ENCODE measurements at regions not wholly inside any gene's neighbourhood (a gene's known extent, or its start where the extent isn't known, plus 50 kb on each side); places are given as distances from the start of the nearest gene placed in this dataset.

DNA sequence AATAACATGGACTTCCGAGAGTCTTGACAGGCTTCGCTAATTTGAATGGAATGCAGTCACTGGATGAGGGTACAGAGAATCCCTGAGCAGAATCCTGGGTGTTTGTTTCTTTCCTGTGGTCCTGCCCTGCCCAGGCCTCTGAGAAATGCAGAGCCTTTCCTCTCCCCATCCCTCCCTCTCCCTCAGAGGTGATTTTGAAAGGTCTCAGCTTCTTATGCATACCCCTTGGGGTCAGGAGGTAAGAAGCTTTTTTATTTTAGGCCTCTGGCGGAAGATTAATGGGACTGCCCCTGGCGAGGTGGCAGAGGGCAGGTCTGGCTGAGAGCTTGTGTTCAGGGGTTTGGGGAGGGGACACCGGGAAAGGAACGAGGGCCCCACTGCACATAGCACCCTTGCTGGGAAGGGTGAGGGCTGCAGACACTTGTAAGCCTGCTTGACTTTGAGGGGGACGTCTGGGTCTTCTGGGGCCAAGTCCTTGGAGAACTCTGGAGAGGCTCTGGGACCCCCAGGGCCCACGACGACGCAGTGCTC, 116.5 kb upstream of the SLC45A1 start:
- no peak overlapping the region for H3K4me2 ChIP-seq (ENCODE audit: low read length)

DNA sequence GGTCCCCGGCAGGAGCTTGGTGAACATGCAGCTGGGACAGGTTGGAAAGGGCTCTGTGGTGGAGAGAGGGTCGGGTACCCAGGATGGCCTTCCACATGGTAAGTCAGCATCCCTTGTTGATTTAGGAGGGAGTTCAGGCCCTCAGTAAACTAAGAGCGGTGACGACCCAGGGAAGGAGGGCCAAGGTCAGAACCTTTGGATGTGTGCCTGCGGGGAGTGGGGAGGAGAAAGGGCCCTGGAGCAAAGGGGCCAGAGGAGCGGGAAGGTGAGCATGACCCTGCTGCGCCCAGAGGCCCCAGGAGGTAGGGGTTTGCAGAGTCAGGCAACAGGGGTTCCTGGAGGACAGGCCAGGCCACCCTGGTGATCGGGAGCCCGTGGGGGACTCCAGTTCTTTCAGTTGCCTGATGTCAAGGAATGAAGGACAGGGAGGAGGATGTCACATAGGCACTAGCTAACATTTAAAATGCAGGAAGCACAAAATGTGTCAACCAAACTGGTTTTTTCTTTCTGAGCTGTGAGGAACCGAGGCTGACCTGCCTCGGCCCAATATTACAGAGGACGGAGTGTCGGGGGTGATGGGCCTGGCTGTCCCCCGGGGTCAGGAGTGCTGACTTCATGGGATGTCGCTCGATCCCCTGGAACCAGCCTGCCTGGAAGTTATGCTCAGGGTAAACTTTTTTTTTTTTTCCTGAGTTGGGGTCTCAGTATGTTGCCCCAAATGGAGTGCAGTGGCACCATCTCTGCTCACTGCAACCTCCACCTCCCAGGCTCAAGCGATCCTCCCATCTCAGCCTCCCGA, 117.4 kb upstream of the SLC45A1 start:
- TF ChIP-seq, protein P1, sequence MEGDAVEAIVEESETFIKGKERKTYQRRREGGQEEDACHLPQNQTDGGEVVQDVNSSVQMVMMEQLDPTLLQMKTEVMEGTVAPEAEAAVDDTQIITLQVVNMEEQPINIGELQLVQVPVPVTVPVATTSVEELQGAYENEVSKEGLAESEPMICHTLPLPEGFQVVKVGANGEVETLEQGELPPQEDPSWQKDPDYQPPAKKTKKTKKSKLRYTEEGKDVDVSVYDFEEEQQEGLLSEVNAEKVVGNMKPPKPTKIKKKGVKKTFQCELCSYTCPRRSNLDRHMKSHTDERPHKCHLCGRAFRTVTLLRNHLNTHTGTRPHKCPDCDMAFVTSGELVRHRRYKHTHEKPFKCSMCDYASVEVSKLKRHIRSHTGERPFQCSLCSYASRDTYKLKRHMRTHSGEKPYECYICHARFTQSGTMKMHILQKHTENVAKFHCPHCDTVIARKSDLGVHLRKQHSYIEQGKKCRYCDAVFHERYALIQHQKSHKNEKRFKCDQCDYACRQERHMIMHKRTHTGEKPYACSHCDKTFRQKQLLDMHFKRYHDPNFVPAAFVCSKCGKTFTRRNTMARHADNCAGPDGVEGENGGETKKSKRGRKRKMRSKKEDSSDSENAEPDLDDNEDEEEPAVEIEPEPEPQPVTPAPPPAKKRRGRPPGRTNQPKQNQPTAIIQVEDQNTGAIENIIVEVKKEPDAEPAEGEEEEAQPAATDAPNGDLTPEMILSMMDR (IDR thresholded peaks at IDR 0.05; ENCODE audit: low read length) = no peak
- TF ChIP-seq EZH2 (IDR thresholded peaks at IDR 0.05; ENCODE audit: borderline replicate concordance, low read length) = no peak
- no peak overlapping the region for H3K27ac ChIP-seq (ENCODE audit: low read depth, low read length, poor library complexity, severe bottlenecking)
- H3K36me3 ChIP-seq (ENCODE audit: insufficient read depth, low read length) = no peaks in the 10 kb centered on the region
- no peak overlapping the region for H3K4me3 ChIP-seq (ENCODE audit: low read depth, low read length, poor library complexity, severe bottlenecking)
- H3K27me3 ChIP-seq (ENCODE audit: insufficient read depth, low read length) = peaks cover 5% of the 10 kb centered on the region; the same call in 1 of the 2 replicates
- H3K9ac ChIP-seq (ENCODE audit: low read length) = no peak overlapping the region
- H3F3A ChIP-seq (ENCODE audit: insufficient read depth, low read length) = no peaks in the 10 kb centered on the region
- no peaks in the 10 kb centered on the region for H4K20me1 ChIP-seq (ENCODE audit: insufficient read depth, low read length)
- no peaks in the 10 kb centered on the region for H3K9me2 ChIP-seq (ENCODE audit: low read depth, low read length)
- no peaks in the 10 kb centered on the region for H3K4me1 ChIP-seq (ENCODE audit: insufficient read depth, low read length, severe bottlenecking)
- H2AFZ ChIP-seq (ENCODE audit: low read length) = no peak overlapping the region
- H3K4me2 ChIP-seq (ENCODE audit: low read length) = no peak overlapping the region
- no peaks in the 10 kb centered on the region for H3K79me2 ChIP-seq (ENCODE audit: insufficient read depth, low read length)
- H3K9me3 ChIP-seq (ENCODE audit: low read length) = no peaks in the 10 kb centered on the region

More for the DNA sequence above, 116.5 kb upstream of the SLC45A1 start:
- Histone ChIP-seq H3K9me3 (ENCODE audit: low read length) (no peaks in the 10 kb centered on the region), H4K20me1 (ENCODE audit: insufficient read depth, low read length) (no peaks in the 10 kb centered on the region), H2AFZ (ENCODE audit: low read length) (no peak overlapping the region), H3K4me1 (ENCODE audit: insufficient read depth, low read length, severe bottlenecking) (no peaks in the 10 kb centered on the region), H3K9me2 (ENCODE audit: low read depth, low read length) (no peaks in the 10 kb centered on the region), H3K27ac (ENCODE audit: low read depth, low read length, poor library complexity, severe bottlenecking) (no peak overlapping the region), H3K36me3 (ENCODE audit: insufficient read depth, low read length) (no peaks in the 10 kb centered on the region), H3K79me2 (ENCODE audit: insufficient read depth, low read length) (no peaks in the 10 kb centered on the region), H3K27me3 (ENCODE audit: insufficient read depth, low read length) (peaks cover 5% of the 10 kb centered on the region; the same call in 1 of the 2 replicates), H3K4me3 (ENCODE audit: low read depth, low read length, poor library complexity, severe bottlenecking) (no peak overlapping the region), H3K9ac (ENCODE audit: low read length) (no peak overlapping the region), H3F3A (ENCODE audit: insufficient read depth, low read length) (no peaks in the 10 kb centered on the region)
- TF ChIP-seq EZH2 (IDR thresholded peaks at IDR 0.05; ENCODE audit: borderline replicate concordance, low read length) = no peak
- TF ChIP-seq, protein P1 (IDR thresholded peaks at IDR 0.05; ENCODE audit: low read length) = no peak

GRCh38 chr1:8198522-8198921, 119.4 kb upstream of the SLC45A1 start:
- no peaks in the 10 kb centered on the region for H3K36me3 ChIP-seq (ENCODE audit: insufficient read depth, low read length)
- peaks cover 5% of the 10 kb centered on the region; the same call in 1 of the 2 replicates for H3K27me3 ChIP-seq (ENCODE audit: insufficient read depth, low read length)
- no peaks in the 10 kb centered on the region for H3K9me2 ChIP-seq (ENCODE audit: low read depth, low read length)
- H3F3A ChIP-seq (ENCODE audit: insufficient read depth, low read length) = no peaks in the 10 kb centered on the region
- H3K9ac ChIP-seq (ENCODE audit: low read length) = no peak overlapping the region
- no peaks in the 10 kb centered on the region for H4K20me1 ChIP-seq (ENCODE audit: insufficient read depth, low read length)
- H3K27ac ChIP-seq (ENCODE audit: low read depth, low read length, poor library complexity, severe bottlenecking) = no peak overlapping the region
- no peaks in the 10 kb centered on the region for H3K4me1 ChIP-seq (ENCODE audit: insufficient read depth, low read length, severe bottlenecking)
- no peak overlapping the region for H2AFZ ChIP-seq (ENCODE audit: low read length)
- no peaks in the 10 kb centered on the region for H3K9me3 ChIP-seq (ENCODE audit: low read length)
- no peak for TF ChIP-seq EZH2 (IDR thresholded peaks at IDR 0.05; ENCODE audit: borderline replicate concordance, low read length)
- no peaks in the 10 kb centered on the region for H3K79me2 ChIP-seq (ENCODE audit: insufficient read depth, low read length)
- H3K4me2 ChIP-seq (ENCODE audit: low read length) = no peak overlapping the region
- no peak overlapping the region for H3K4me3 ChIP-seq (ENCODE audit: low read depth, low read length, poor library complexity, severe bottlenecking)
